Ishikawa (cell line): ENCODE measurements at regions not wholly inside any gene's neighbourhood (a gene's known extent, or its start where the extent isn't known, plus 50 kb on each side); places are given as distances from the start of the nearest gene placed in this dataset.

Experiments
- CEBPB ChIP-seq: IDR thresholded peaks from 2 replicates; pipeline ENCODE4 v1.6.1; 2012
- CREB1 ChIP-seq: IDR thresholded peaks from 2 replicates; pipeline ENCODE4 v1.6.1; 2012; ENCODE audit warnings: low read depth
- EGR1 ChIP-seq: IDR thresholded peaks from 2 replicates; pipeline ENCODE4 v1.6.1; 2012
- EP300 ChIP-seq: IDR thresholded peaks from 2 replicates; pipeline ENCODE4 v1.6.1; 2012; ENCODE audit warnings: borderline replicate concordance
- FOXM1 ChIP-seq: IDR thresholded peaks from 2 replicates; pipeline ENCODE4 v1.6.1; 2012; ENCODE audit warnings: low read depth, borderline replicate concordance
- MAX ChIP-seq: IDR thresholded peaks from 2 replicates; pipeline ENCODE4 v1.6.1; 2012
- NFIC ChIP-seq: IDR thresholded peaks from 2 replicates; pipeline ENCODE4 v1.6.1; 2012
- RAD21 ChIP-seq: IDR thresholded peaks from 2 replicates; pipeline ENCODE4 v1.6.1; 2012; ENCODE audit warnings: low read depth
- TAF1 ChIP-seq: IDR thresholded peaks from 2 replicates; pipeline ENCODE4 v1.6.1; 2012; ENCODE audit warnings: low read depth, mild to moderate bottlenecking
- TCF12 ChIP-seq: IDR thresholded peaks from 2 replicates; pipeline ENCODE4 v1.6.1; 2012; ENCODE audit warnings: low read depth
- TEAD4 ChIP-seq: IDR thresholded peaks from 2 replicates; pipeline ENCODE4 v1.6.1; 2012
- YY1 ChIP-seq: IDR thresholded peaks from 2 replicates; pipeline ENCODE4 v1.6.1; 2012; ENCODE audit warnings: low read depth
- ZBTB7A ChIP-seq: IDR thresholded peaks from 2 replicates; pipeline ENCODE4 v1.6.1; 2012; ENCODE audit warnings: low read depth
- TF ChIP-seq, protein P1 (sequence below): IDR thresholded peaks from 2 replicates; pipeline ENCODE4 v1.6.1; 2012; ENCODE audit warnings: low read depth, mild to moderate bottlenecking
- TF ChIP-seq, protein P2 (sequence below): IDR thresholded peaks from 2 replicates; pipeline ENCODE4 v1.6.1; 2012

DNA sequence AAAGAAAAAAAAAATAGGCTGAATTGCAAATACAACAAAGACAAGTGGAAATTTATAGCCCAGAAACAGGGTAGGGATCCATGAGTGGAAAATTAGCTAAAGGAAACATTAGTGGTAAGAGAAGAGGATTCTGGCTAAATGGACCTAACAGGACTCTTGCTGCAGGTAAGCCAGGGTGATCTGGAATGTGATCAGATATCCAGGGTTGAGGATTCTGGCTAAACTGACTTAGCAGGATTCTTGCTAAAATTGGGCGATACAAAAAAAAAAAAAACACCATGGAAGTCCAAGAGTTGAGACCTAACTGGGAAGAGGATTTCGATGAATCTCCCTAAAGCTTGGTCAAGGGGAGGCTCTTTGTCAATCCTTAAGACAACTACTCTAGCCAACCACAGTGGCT is 61.7 kb upstream of the ATF7IP2 start:
- TF ChIP-seq RAD21 (no peak), EP300 (no peak), MAX (no peak), CREB1 (no peak), YY1 (no peak), ZBTB7A (no peak), TCF12 (no peak), TEAD4 (no peak), CEBPB (no peak), FOXM1 (no peak), TAF1 (no peak), NFIC (no peak), EGR1 (no peak)
- TF ChIP-seq, protein P1, sequence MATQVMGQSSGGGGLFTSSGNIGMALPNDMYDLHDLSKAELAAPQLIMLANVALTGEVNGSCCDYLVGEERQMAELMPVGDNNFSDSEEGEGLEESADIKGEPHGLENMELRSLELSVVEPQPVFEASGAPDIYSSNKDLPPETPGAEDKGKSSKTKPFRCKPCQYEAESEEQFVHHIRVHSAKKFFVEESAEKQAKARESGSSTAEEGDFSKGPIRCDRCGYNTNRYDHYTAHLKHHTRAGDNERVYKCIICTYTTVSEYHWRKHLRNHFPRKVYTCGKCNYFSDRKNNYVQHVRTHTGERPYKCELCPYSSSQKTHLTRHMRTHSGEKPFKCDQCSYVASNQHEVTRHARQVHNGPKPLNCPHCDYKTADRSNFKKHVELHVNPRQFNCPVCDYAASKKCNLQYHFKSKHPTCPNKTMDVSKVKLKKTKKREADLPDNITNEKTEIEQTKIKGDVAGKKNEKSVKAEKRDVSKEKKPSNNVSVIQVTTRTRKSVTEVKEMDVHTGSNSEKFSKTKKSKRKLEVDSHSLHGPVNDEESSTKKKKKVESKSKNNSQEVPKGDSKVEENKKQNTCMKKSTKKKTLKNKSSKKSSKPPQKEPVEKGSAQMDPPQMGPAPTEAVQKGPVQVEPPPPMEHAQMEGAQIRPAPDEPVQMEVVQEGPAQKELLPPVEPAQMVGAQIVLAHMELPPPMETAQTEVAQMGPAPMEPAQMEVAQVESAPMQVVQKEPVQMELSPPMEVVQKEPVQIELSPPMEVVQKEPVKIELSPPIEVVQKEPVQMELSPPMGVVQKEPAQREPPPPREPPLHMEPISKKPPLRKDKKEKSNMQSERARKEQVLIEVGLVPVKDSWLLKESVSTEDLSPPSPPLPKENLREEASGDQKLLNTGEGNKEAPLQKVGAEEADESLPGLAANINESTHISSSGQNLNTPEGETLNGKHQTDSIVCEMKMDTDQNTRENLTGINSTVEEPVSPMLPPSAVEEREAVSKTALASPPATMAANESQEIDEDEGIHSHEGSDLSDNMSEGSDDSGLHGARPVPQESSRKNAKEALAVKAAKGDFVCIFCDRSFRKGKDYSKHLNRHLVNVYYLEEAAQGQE: no peak
- TF ChIP-seq, protein P2, sequence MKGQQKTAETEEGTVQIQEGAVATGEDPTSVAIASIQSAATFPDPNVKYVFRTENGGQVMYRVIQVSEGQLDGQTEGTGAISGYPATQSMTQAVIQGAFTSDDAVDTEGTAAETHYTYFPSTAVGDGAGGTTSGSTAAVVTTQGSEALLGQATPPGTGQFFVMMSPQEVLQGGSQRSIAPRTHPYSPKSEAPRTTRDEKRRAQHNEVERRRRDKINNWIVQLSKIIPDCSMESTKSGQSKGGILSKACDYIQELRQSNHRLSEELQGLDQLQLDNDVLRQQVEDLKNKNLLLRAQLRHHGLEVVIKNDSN: no peak

GRCh38 chr16:10325783-10326543 is 59.9 kb upstream of the ATF7IP2 start:
- TF ChIP-seq CEBPB: no peak
- no peak for TF ChIP-seq CREB1
- TF ChIP-seq EP300: no peak
- TF ChIP-seq, protein P1: no peak
- TF ChIP-seq FOXM1: no peak
- no peak for TF ChIP-seq TEAD4
- no peak for TF ChIP-seq EGR1
- TF ChIP-seq TAF1: no peak
- no peak for TF ChIP-seq MAX
- TF ChIP-seq, protein P2: no peak
- TF ChIP-seq NFIC: no peak
- TF ChIP-seq ZBTB7A: no peak
- TF ChIP-seq RAD21: no peak
- no peak for TF ChIP-seq TCF12
- TF ChIP-seq YY1: no peak

DNA sequence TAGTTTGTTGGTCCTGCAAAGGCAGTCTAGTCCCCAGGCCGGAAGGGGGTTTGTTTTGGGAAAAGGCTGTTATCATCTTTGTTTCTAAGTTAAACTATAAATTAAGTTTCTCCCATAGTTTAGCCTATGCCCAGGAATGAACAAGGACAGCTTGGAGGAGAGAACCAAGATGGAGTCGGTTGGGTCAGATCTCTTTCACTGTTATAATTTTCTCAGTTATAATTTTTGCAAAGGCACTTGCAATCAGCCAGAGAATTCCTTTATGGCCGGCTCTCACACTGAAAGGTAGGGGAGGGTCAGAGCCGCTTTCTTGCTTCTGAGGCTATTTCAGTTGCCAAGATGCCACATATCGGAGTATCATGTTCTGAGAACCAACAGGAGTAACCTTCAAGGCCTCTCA is 59.2 kb upstream of the ATF7IP2 start:
- no peak for TF ChIP-seq YY1
- TF ChIP-seq RAD21: no peak
- TF ChIP-seq NFIC: no peak
- TF ChIP-seq, protein P1: no peak
- no peak for TF ChIP-seq TCF12
- TF ChIP-seq TEAD4: no peak
- no peak for TF ChIP-seq ZBTB7A
- no peak for TF ChIP-seq CREB1
- no peak for TF ChIP-seq MAX
- no peak for TF ChIP-seq EP300
- TF ChIP-seq EGR1: no peak

GRCh38 chr16:10328291-10328690 is 57.6 kb upstream of the ATF7IP2 start:
- 0 out of 2 replicates have a peak, but pooled peaks have one; percentile 27 for TF ChIP-seq CEBPB
